ENCODE measurements at regions not wholly inside any gene's neighbourhood (a gene's known extent, or its start where the extent isn't known, plus 50 kb on each side); places are given as distances from the start of the nearest gene placed in this dataset.

- no peak for TF ChIP-seq ZNF8 (CRISPR knock-in tag; IDR thresholded peaks at IDR 0.05)
- TF ChIP-seq ZNF565 (CRISPR knock-in tag; conservative IDR thresholded peaks at IDR 0.05; ENCODE audit: low read depth), result no peak
These were observed 127.2 kb downstream of the MN1 start (continued) for GRCh38 chr22:27674261-27674923.

- no peak for ATAC-seq
- no peak for TF ChIP-seq ZNF70 (CRISPR knock-in tag; IDR thresholded peaks at IDR 0.05)
- TF ChIP-seq TOX (CRISPR knock-in tag; IDR thresholded peaks at IDR 0.05; ENCODE audit: borderline replicate concordance), result no peak
- TF ChIP-seq TCF4 (CRISPR knock-in tag; IDR thresholded peaks at IDR 0.05; ENCODE audit: borderline replicate concordance), result no peak
- TF ChIP-seq ESRRG (CRISPR knock-in tag; IDR thresholded peaks at IDR 0.05), result no peak
- TF ChIP-seq ZNF565 (CRISPR knock-in tag; conservative IDR thresholded peaks at IDR 0.05; ENCODE audit: low read depth), result no peak
- no peak for TF ChIP-seq SNAI2 (CRISPR knock-in tag; IDR thresholded peaks at IDR 0.05)
- TF ChIP-seq, protein P1, sequence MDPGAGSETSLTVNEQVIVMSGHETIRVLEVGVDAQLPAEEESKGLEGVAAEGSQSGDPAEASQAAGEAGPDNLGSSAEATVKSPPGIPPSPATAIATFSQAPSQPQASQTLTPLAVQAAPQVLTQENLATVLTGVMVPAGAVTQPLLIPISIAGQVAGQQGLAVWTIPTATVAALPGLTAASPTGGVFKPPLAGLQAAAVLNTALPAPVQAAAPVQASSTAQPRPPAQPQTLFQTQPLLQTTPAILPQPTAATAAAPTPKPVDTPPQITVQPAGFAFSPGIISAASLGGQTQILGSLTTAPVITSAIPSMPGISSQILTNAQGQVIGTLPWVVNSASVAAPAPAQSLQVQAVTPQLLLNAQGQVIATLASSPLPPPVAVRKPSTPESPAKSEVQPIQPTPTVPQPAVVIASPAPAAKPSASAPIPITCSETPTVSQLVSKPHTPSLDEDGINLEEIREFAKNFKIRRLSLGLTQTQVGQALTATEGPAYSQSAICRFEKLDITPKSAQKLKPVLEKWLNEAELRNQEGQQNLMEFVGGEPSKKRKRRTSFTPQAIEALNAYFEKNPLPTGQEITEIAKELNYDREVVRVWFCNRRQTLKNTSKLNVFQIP (CRISPR knock-in tag; IDR thresholded peaks at IDR 0.05; ENCODE audit: borderline replicate concordance, low read depth), result no peak
These were observed 124.9 kb downstream of the MN1 start for GRCh38 chr22:27676545-27677213.

DNA sequence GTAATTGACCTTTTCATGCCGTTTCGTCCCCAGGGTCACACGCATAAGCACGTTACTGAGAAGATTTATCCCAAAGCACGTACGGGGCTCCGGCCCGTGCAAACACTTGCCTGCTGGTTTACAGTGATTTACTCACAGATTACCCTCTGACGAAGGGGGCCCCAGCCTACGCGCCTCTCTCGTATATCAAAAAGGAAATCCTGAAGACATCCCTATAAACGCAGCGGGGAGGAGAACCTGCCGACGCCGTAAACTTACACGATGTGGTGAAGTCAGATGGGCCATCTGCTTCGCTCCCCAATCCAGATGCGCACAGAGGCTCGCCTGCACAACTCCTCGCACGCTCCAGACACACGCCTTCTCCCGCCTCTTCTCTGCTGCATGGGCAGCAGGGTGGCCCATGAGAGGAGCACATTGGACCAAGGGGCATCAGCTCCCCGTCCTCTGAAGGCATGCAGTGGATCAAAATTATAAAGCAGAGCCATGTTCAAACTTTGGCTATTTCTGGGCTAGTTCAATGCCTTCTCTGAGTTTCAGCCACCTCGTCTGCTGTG is 123.6 kb downstream of the MN1 start:
- TF ChIP-seq, protein P1 (CRISPR knock-in tag; IDR thresholded peaks at IDR 0.05; ENCODE audit: borderline replicate concordance, low read depth), result no peak
- TF ChIP-seq ZFP3 (CRISPR knock-in tag; IDR thresholded peaks at IDR 0.05) (no peak), ISL1 (CRISPR knock-in tag; IDR thresholded peaks at IDR 0.05) (no peak), ZFP30 (CRISPR knock-in tag; IDR thresholded peaks at IDR 0.05) (no peak), GLIS3 (CRISPR knock-in tag; IDR thresholded peaks at IDR 0.05) (no peak)
- no peak for ATAC-seq

GRCh38 chr22:27679176-27679575 is 122.4 kb downstream of the MN1 start:
- TF ChIP-seq ESRRG (CRISPR knock-in tag; IDR thresholded peaks at IDR 0.05) (no peak), ZNF8 (CRISPR knock-in tag; IDR thresholded peaks at IDR 0.05) (no peak), ZFP30 (CRISPR knock-in tag; IDR thresholded peaks at IDR 0.05) (no peak)
- no peak for ATAC-seq

DNA sequence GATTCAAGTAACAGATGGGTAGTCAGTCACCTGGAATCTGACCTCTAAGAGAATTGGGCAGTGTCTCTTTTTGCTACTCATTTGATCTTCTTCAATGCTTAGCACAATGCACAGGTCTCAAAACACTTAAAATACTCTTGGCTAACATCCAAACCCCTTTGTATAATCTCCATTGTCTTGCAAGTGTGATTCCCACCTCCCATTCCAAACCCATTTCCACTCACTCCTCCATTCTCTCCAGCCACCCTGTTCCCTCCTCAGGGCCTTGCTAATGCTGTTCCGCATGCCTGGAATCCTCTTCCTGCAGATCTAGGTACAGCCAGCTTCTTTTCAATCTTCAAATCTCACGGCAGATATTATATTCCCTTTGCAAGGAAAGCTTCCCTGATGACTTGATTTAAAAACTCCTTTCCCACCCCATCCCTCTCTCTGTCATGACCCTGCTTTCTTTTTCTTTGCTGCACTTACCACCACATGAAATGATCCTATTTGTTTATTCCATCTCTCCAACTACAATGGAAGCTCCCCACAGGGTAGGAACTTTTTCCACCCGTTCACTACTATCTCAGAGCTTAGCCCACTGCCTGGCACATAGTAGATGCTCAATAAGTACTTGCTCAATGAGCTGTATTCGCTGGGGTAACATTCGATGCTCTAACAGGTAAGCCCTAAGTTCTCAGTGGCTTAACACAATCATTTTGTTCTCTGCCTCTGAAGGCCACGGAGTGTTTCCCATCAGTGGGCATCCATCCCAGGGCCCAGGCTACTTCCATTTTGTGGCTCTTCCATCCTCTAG is 121.7 kb downstream of the MN1 start:
- TF ChIP-seq SNAI2 (CRISPR knock-in tag; IDR thresholded peaks at IDR 0.05), result no peak
- TF ChIP-seq PATZ1 (CRISPR knock-in tag; IDR thresholded peaks at IDR 0.05; ENCODE audit: borderline replicate concordance), result no peak
- TF ChIP-seq OSR1 (CRISPR knock-in tag; IDR thresholded peaks at IDR 0.05), result no peak
- TF ChIP-seq, protein P1 (CRISPR knock-in tag; IDR thresholded peaks at IDR 0.05; ENCODE audit: borderline replicate concordance, low read depth), result no peak
- TF ChIP-seq TCF4 (CRISPR knock-in tag; IDR thresholded peaks at IDR 0.05; ENCODE audit: borderline replicate concordance), result no peak
- no peak for TF ChIP-seq ZNF565 (CRISPR knock-in tag; conservative IDR thresholded peaks at IDR 0.05; ENCODE audit: low read depth)
- TF ChIP-seq ZC3H10 (CRISPR knock-in tag; IDR thresholded peaks at IDR 0.05), result no peak
- TF ChIP-seq CSDC2 (CRISPR knock-in tag; IDR thresholded peaks at IDR 0.05), result no peak
- no peak for TF ChIP-seq ARNTL (CRISPR knock-in tag; IDR thresholded peaks at IDR 0.05; ENCODE audit: borderline replicate concordance, low read depth)
- no peak for TF ChIP-seq ZNF70 (CRISPR knock-in tag; IDR thresholded peaks at IDR 0.05)
- TF ChIP-seq, protein P2, sequence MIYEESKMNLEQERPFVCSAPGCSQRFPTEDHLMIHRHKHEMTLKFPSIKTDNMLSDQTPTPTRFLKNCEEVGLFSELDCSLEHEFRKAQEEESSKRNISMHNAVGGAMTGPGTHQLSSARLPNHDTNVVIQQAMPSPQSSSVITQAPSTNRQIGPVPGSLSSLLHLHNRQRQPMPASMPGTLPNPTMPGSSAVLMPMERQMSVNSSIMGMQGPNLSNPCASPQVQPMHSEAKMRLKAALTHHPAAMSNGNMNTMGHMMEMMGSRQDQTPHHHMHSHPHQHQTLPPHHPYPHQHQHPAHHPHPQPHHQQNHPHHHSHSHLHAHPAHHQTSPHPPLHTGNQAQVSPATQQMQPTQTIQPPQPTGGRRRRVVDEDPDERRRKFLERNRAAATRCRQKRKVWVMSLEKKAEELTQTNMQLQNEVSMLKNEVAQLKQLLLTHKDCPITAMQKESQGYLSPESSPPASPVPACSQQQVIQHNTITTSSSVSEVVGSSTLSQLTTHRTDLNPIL (CRISPR knock-in tag; IDR thresholded peaks at IDR 0.05; ENCODE audit: low read depth), result no peak
- TF ChIP-seq ZFP3 (CRISPR knock-in tag; IDR thresholded peaks at IDR 0.05), result no peak
- TF ChIP-seq RARB (CRISPR knock-in tag; IDR thresholded peaks at IDR 0.05), result no peak
- no peak for TF ChIP-seq ZFP30 (CRISPR knock-in tag; IDR thresholded peaks at IDR 0.05)
- no peak for ATAC-seq
